Thyroid gland (tissue), 4 donors: ENCODE measurements at regions not wholly inside any gene's neighbourhood (a gene's known extent, or its start where the extent isn't known, plus 50 kb on each side); places are given as distances from the start of the nearest gene placed in this dataset.

ENCODE experiments used
- DNase-seq, 2 donors: peaks; one replicate each; pipeline ENCODE4 v3.0.0-alpha.2; 2019
- H3K27ac ChIP-seq, 3 donors: fragments of 200-600 bp; sonication (generic); 1 replicate in 2 of 3; 2 replicates in 1 of 3; pipeline ENCODE4 v1.5.1; 2016 to 2019; ENCODE audit warnings: mild to moderate bottlenecking in 1 of 3, moderate library complexity in 1 of 3
- H3K27me3 ChIP-seq: fragments of 200-600 bp; sonication (generic); one replicate; pipeline ENCODE4 v1.5.1; 2019
- H3K36me3 ChIP-seq, 2 donors: fragments of 200-600 bp; sonication (generic); one replicate each; pipeline ENCODE4 v1.5.1; 2016 to 2019
- H3K4me1 ChIP-seq, 2 donors: fragments of 200-600 bp; sonication (generic); one replicate each; pipeline ENCODE4 v1.5.1; 2017 to 2019
- H3K4me3 ChIP-seq, 3 donors: fragments of 200-600 bp; sonication (generic); replicated peaks in 1 of 3; 1 replicate in 2 of 3; 2 replicates in 1 of 3; pipeline ENCODE4 v1.5.1; 2016; ENCODE audit warnings: mild to moderate bottlenecking in 1 of 3
- H3K9me3 ChIP-seq: fragments of 200-600 bp; sonication (generic); one replicate; pipeline ENCODE4 v1.5.1; 2017
- CTCF ChIP-seq, 6 experiments: fragments of 200-600 bp in 3 of 6; fragments of 450-650 bp in 3 of 6; sonication (generic) in 3 of 6; IDR thresholded peaks; one replicate each; pipeline ENCODE4 v1.5.1; 2016 to 2019; ENCODE audit warnings: antibody characterized with exemption in 6 of 6, mild to moderate bottlenecking in 2 of 6, inconsistent platforms in 1 of 6, moderate library complexity in 1 of 6
- POLR2A ChIP-seq, 2 donors: fragments of 450-650 bp; IDR thresholded peaks; one replicate each; pipeline ENCODE4 v1.6.1; 2017; ENCODE audit warnings: antibody characterized with exemption in 2 of 2, mild to moderate bottlenecking in 2 of 2, moderate library complexity in 1 of 2
- WGBS, 2 donors: methylation state at CpG; one replicate each; pipeline ENCODE4 v1.1.5; 2017; 5-methylcytosine and 5-hydroxymethylcytosine counted together
- intact Hi-C: fragments of 100-400 bp; cut with DNase I; formaldehyde crosslinking; loops from one replicate; pipeline ENCODE4 v1.15.1; 2023

GRCh38 chr12:25745281-25745680 is 192.2 kb upstream of the LMNTD1 start:
- Histone ChIP-seq H3K4me1 (no peaks in the 10 kb centered on the region), H3K9me3 (no peaks in the 10 kb centered on the region), H3K27ac (no peak overlapping the region), H3K27me3 (no peaks in the 10 kb centered on the region), H3K36me3 (no peaks in the 10 kb centered on the region), H3K4me3 (no peak overlapping the region)
- intact Hi-C loops: no loop called here
- TF ChIP-seq POLR2A (IDR thresholded peaks at IDR 0.05): no peak
- no peak for DNase-seq
- WGBS, 2 donors: 79 to 85% methylated on average over 2 of the region's 2 CpGs

- Histone ChIP-seq H3K4me1 (no peaks in the 10 kb centered on the region), H3K4me3 (no peak overlapping the region), H3K9me3 (no peaks in the 10 kb centered on the region), H3K27ac (no peak overlapping the region), H3K36me3 (no peaks in the 10 kb centered on the region), H3K27me3 (no peaks in the 10 kb centered on the region)
- intact Hi-C loops: no loop called here
- DNase-seq: no peak
- TF ChIP-seq POLR2A (IDR thresholded peaks at IDR 0.05): no peak
- TF ChIP-seq CTCF (IDR thresholded peaks at IDR 0.05): no peak
These were observed 193.0 kb upstream of the LMNTD1 start for GRCh38 chr12:25746131-25746530.

- no peaks in the 10 kb centered on the region for H3K9me3 ChIP-seq
- no peak overlapping the region for H3K27ac ChIP-seq
- WGBS, 2 donors: 85 to 87% methylated on average over 1 of the region's 1 CpG
- DNase-seq: no peak
- intact Hi-C loops: no loop called here
- H3K27me3 ChIP-seq: no peaks in the 10 kb centered on the region
- no peak overlapping the region for H3K4me3 ChIP-seq
- H3K4me1 ChIP-seq: no peaks in the 10 kb centered on the region
- H3K36me3 ChIP-seq: no peaks in the 10 kb centered on the region
- TF ChIP-seq POLR2A (IDR thresholded peaks at IDR 0.05): no peak
- no peak for TF ChIP-seq CTCF (IDR thresholded peaks at IDR 0.05)
These were observed 199.7 kb upstream of the LMNTD1 start for GRCh38 chr12:25752710-25753309.

GRCh38 chr12:25755136-25755970 is 202.3 kb upstream of the LMNTD1 start:
- Histone ChIP-seq H3K9me3 (no peaks in the 10 kb centered on the region), H3K4me1 (no peaks in the 10 kb centered on the region), H3K4me3 (no peak overlapping the region), H3K27me3 (no peaks in the 10 kb centered on the region), H3K27ac (no peak overlapping the region), H3K36me3 (no peaks in the 10 kb centered on the region)
- no peak for DNase-seq
- 78 to 82% methylated on average over 4 of the region's 4 CpGs for WGBS, 2 donors
- intact Hi-C loops: no loop called here
- TF ChIP-seq POLR2A (IDR thresholded peaks at IDR 0.05): no peak
- no peak for TF ChIP-seq CTCF (IDR thresholded peaks at IDR 0.05)

GRCh38 chr12:25755971-25756260 is 202.6 kb upstream of the RASSF8 start:
- H3K4me1 ChIP-seq: no peaks in the 10 kb centered on the region
- TF ChIP-seq CTCF (IDR thresholded peaks at IDR 0.05) (no peak), POLR2A (IDR thresholded peaks at IDR 0.05) (no peak)
- H3K27me3 ChIP-seq: no peaks in the 10 kb centered on the region
- H3K36me3 ChIP-seq: no peaks in the 10 kb centered on the region
- no peak for DNase-seq
- no peak overlapping the region for H3K4me3 ChIP-seq
- intact Hi-C loops: no loop called here
- H3K27ac ChIP-seq: no peak overlapping the region
- 70 to 83% methylated on average over 2 of the region's 2 CpGs for WGBS, 2 donors
- no peaks in the 10 kb centered on the region for H3K9me3 ChIP-seq
